Prostate gland (tissue), 2 donors: ENCODE measurements at regions not wholly inside any gene's neighbourhood (a gene's known extent, or its start where the extent isn't known, plus 50 kb on each side); places are given as distances from the start of the nearest gene placed in this dataset.

ENCODE experiments used
- DNase-seq: peaks from one replicate; pipeline ENCODE4 v3.0.0-alpha.2; 2019; ENCODE audit warnings: low spot score
- H3K27ac ChIP-seq, 2 donors: fragments of 200-600 bp; sonication (generic); 2 replicates each; pipeline ENCODE4 v1.5.1; 2017 to 2019
- H3K27me3 ChIP-seq: fragments of 200-600 bp; sonication (generic); replicated peaks from 2 replicates; pipeline ENCODE4 v1.5.1; 2019; ENCODE audit not compliant: insufficient read depth
- H3K36me3 ChIP-seq, 2 donors: fragments of 200-600 bp; sonication (generic); 1 replicate in 1 of 2; 2 replicates in 1 of 2; pipeline versions ENCODE4 v1.5.1 to v1.8.1; 2017 to 2019
- H3K4me1 ChIP-seq: fragments of 200-600 bp; sonication (generic); replicated peaks from 2 replicates; pipeline ENCODE4 v1.5.1; 2019
- H3K4me3 ChIP-seq, 2 donors: fragments of 200-600 bp; sonication (generic); 2 replicates each; pipeline ENCODE4 v1.5.1; 2017 to 2019
- H3K9me3 ChIP-seq: fragments of 200-600 bp; sonication (generic); 2 replicates; pipeline ENCODE4 v1.5.1; 2017
- POLR2A ChIP-seq: fragments of 450-650 bp; IDR thresholded peaks from one replicate; pipeline ENCODE4 v1.6.1; 2016; ENCODE audit warnings: antibody characterized with exemption, mild to moderate bottlenecking
- POLR2AphosphoS5 ChIP-seq: sonication (generic); formaldehyde crosslinking; IDR thresholded peaks from one replicate; pipeline ENCODE4 v1.6.1; 2017; ENCODE audit warnings: antibody characterized with exemption
- WGBS: methylation state at CpG from one replicate; pipeline ENCODE4 v1.1.5; 2018; 5-methylcytosine and 5-hydroxymethylcytosine counted together
- intact Hi-C: fragments of 100-400 bp; cut with DNase I; formaldehyde crosslinking; loops from one replicate; pipeline ENCODE4 v1.14.2; 2022
- TF ChIP-seq, protein P1 (sequence below), 4 experiments: fragments of 200-600 bp in 2 of 4; fragments of 450-650 bp in 2 of 4; sonication (generic) in 2 of 4; IDR thresholded peaks; 1 replicate in 3 of 4; 2 replicates in 1 of 4; pipeline ENCODE4 v1.5.1; 2016 to 2019; ENCODE audit warnings: antibody characterized with exemption in 4 of 4, mild to moderate bottlenecking in 2 of 4, moderate library complexity in 2 of 4

DNA sequence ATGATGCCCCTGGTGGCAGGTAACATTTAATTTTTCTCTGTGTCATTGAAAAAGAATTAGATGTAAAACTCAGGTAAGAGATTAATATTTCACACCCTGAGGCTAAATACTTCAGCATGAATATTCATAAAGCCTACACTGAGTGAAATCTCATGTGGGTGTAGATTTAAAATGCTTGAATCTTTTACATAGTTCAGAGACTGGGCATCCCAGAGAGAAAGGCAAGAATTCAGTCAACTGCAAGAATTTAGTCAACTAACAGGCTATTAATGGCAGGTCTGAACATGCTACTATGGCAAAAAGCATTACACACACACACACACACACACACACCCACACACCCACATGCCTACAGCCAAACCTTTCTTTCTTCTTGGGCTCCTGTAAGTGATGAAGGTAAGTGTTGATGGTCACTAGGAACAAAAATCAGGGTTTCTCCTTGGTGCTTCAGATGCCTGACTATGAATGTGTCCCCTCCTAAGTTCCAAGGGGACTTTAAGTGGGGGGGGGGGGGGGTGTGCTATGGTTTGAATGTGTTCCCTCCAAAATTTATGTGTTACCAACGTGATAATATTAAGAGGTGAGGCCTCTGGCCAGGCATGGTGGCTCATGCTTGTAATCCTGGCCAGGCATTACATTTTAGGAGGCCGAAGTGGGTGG, 63.7 kb upstream of the PSMD7 start:
- Histone ChIP-seq H3K36me3 (no peaks in the 10 kb centered on the region), H3K27ac (no peak overlapping the region), H3K4me3 (no peak overlapping the region), H3K9me3 (no peaks in the 10 kb centered on the region), H3K4me1 (no peaks in the 10 kb centered on the region), H3K27me3 (no peaks in the 10 kb centered on the region)
- intact Hi-C loops = no loop called here
- DNase-seq = no peak
- TF ChIP-seq POLR2AphosphoS5 (no peak), POLR2A (no peak)
- TF ChIP-seq, protein P1, sequence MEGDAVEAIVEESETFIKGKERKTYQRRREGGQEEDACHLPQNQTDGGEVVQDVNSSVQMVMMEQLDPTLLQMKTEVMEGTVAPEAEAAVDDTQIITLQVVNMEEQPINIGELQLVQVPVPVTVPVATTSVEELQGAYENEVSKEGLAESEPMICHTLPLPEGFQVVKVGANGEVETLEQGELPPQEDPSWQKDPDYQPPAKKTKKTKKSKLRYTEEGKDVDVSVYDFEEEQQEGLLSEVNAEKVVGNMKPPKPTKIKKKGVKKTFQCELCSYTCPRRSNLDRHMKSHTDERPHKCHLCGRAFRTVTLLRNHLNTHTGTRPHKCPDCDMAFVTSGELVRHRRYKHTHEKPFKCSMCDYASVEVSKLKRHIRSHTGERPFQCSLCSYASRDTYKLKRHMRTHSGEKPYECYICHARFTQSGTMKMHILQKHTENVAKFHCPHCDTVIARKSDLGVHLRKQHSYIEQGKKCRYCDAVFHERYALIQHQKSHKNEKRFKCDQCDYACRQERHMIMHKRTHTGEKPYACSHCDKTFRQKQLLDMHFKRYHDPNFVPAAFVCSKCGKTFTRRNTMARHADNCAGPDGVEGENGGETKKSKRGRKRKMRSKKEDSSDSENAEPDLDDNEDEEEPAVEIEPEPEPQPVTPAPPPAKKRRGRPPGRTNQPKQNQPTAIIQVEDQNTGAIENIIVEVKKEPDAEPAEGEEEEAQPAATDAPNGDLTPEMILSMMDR (IDR thresholded peaks at IDR 0.05) = no peak
- 70% methylated on average over 2 of the region's 2 CpGs for WGBS

DNA sequence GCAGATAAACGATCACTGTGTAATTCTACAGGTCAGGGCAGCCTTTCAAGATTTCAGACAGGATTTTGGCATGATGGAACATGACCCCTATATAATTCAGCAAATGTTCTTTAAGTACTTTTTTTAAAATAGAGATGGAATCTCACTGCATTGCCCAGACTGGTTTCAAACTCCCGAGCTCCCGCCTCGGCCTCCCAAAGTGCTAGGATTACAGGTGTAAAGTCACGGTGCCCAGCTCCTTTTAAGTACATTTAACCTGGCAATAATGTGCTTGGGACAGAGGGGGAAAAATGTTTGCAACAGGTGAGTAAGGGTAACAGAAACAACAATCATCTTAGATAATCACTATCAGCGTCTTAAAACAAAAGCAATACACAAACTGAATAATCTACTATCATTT, 66.5 kb upstream of the PSMD7 start:
- TF ChIP-seq POLR2A = no peak
- TF ChIP-seq POLR2AphosphoS5 = no peak
- TF ChIP-seq, protein P1 (IDR thresholded peaks at IDR 0.05) = no peak
- Histone ChIP-seq H3K27ac (no peak overlapping the region), H3K4me3 (no peak overlapping the region), H3K36me3 (no peaks in the 10 kb centered on the region), H3K4me1 (no peaks in the 10 kb centered on the region), H3K27me3 (no peaks in the 10 kb centered on the region), H3K9me3 (no peaks in the 10 kb centered on the region)
- 41% methylated on average over 6 of the region's 6 CpGs for WGBS
- no peak for DNase-seq
- intact Hi-C loops = no loop called here

DNA sequence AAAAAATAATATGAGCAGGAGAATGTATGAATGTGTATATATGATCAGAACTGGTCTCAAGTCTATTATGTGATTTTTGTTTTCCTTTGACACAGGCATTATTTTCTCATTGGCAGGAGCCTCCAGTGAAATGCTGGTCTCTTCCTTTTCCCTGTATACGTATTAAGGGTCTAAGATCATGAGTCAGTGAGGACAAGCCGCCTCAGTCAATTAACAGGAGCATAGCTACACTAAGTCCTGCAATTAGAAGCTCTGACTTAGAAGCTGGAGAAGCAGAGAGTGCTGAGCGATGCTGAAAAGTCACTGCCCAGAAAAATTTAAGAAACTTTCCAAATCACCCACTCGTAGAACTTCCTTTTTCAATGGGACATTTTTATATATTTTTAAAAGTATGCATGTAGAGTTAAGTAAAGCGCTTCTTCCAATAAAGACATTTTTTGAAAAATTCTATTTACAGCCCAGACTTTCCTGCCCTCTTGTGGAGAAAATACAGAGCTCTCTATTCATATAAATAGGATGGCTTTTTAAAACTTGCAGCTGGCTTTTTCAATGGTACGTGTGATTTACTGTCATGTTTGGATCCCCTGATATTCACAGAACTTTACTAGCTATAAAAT, 70.2 kb upstream of the PSMD7 start:
- WGBS = 12% methylated on average over 6 of the region's 6 CpGs
- TF ChIP-seq, protein P1 (IDR thresholded peaks at IDR 0.05) = peak in 2 of 4 experiments; percentile 11 to 20
- TF ChIP-seq POLR2AphosphoS5 (no peak), POLR2A (no peak)
- no peak for DNase-seq

DNA sequence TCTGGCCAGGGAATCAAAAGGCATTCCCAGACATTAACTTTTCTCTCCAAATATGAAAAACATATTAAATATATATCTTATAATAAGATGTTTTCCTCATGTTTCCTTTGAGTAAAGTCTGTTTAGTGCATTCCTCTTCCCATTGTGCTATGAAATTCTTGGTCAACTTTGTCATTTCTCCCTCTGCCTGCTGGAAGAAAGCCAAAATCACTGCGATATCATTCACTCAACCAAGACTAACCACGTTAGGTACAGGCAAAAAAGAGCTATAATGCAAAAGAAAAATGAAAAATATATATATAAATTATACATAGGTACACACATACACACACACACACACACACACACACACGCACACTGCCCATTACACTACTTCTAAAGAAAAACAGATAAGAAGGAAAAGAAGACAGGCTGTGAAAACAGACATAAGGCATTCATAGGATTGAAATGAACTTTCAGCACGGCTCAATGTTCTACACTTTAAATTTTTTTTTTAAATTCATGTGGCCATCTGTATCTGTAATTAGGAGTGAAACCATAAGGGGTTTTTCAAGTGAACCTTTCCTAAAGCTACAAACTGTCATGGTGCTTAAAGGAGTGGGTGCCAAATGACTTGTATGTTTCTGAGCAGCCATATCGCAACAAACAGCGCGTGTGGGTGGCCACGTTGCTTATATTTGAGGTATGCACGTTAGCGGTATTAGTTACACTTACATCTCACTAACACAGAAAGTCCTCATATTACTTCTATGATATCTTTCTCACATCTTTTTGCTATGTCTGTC, 71.6 kb upstream of the PSMD7 start:
- WGBS = 75% methylated on average over 10 of the region's 10 CpGs
- Histone ChIP-seq H3K27me3 (no peaks in the 10 kb centered on the region), H3K4me1 (no peaks in the 10 kb centered on the region), H3K27ac (no peak overlapping the region), H3K36me3 (no peaks in the 10 kb centered on the region), H3K4me3 (no peak overlapping the region), H3K9me3 (no peaks in the 10 kb centered on the region)
- intact Hi-C loops = no loop called here
- TF ChIP-seq, protein P1 (IDR thresholded peaks at IDR 0.05) = no peak
- no peak for TF ChIP-seq POLR2AphosphoS5
- TF ChIP-seq POLR2A = no peak
- no peak for DNase-seq

More for the DNA sequence above, 70.2 kb upstream of the PSMD7 start:
- Histone ChIP-seq H3K4me3 (no peak overlapping the region), H3K9me3 (no peaks in the 10 kb centered on the region), H3K27ac (no peak overlapping the region), H3K27me3 (no peaks in the 10 kb centered on the region), H3K36me3 (no peaks in the 10 kb centered on the region), H3K4me1 (no peaks in the 10 kb centered on the region)
- intact Hi-C loops = no loop called here
